ENCODE measurements at regions not wholly inside any gene's neighbourhood (a gene's known extent, or its start where the extent isn't known, plus 50 kb on each side); places are given as distances from the start of the nearest gene placed in this dataset.

DNA sequence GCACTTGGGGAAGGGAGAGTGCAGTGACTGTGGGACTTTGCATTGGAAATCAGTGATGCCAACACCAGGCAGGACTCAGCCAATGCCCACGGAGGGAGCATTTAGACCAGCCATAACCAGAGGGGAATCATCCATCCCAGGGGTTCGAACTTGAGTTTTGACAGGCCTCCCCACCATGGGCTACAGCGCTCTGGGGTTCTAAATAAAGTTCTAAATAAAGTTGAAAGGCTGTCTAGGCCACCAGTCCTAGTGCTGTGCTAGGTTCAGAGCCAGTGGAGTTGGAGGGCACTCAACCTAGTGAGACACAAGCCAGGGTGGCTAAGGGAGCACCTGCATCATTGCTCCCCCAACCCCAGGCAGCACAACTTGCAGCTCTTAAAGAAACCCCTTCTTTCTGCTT is 82.0 kb upstream of the SLC38A4 start:
- no peak for TF ChIP-seq ZNF644 (tag; IDR thresholded peaks at IDR 0.05; ENCODE audit: low read depth)
- TF ChIP-seq GTF2F1 (IDR thresholded peaks at IDR 0.05; ENCODE audit: low read depth, low read length), result no peak

Data from K562 (cell line).